ENCODE measurements at regions not wholly inside any gene's neighbourhood (a gene's known extent, or its start where the extent isn't known, plus 50 kb on each side); places are given as distances from the start of the nearest gene placed in this dataset.

DNA sequence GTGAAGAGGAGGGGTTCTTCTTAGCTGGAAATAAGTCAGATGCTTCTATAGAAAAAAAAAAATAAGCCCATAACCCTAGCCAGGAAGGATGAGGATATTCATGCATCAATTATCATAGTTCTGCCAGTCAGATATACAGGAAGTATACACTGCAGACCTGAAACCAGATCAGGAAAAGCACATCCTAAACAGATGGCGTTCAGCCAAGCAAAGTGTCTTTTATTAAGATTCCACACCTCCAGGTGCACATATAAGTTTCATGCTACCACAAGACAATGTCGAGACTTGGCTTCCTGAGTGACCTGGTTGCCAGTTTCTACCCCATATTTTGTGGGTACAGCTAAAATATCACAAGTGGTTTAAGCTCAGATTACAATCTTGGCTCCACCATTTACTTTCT, 108.3 kb downstream of the CETN3 start:
- H3K9me3 ChIP-seq (ENCODE audit: low read length): no peaks in the 10 kb centered on the region
- H3F3A ChIP-seq (ENCODE audit: low read length, unreplicated experiment): no peaks in the 10 kb centered on the region
- peaks cover 10% of the 10 kb centered on the region; the same call in 1 of the 2 replicates for H3K4me1 ChIP-seq (ENCODE audit: insufficient read depth, low read length)
- no peaks in the 10 kb centered on the region for H3K79me2 ChIP-seq (ENCODE audit: low read length)
- H3K4me3 ChIP-seq (ENCODE audit: low read length): no peak overlapping the region
- H2AFZ ChIP-seq (ENCODE audit: low read length): no peak overlapping the region
- no peaks in the 10 kb centered on the region for H4K20me1 ChIP-seq (ENCODE audit: low read length)
- TF ChIP-seq, protein P1, sequence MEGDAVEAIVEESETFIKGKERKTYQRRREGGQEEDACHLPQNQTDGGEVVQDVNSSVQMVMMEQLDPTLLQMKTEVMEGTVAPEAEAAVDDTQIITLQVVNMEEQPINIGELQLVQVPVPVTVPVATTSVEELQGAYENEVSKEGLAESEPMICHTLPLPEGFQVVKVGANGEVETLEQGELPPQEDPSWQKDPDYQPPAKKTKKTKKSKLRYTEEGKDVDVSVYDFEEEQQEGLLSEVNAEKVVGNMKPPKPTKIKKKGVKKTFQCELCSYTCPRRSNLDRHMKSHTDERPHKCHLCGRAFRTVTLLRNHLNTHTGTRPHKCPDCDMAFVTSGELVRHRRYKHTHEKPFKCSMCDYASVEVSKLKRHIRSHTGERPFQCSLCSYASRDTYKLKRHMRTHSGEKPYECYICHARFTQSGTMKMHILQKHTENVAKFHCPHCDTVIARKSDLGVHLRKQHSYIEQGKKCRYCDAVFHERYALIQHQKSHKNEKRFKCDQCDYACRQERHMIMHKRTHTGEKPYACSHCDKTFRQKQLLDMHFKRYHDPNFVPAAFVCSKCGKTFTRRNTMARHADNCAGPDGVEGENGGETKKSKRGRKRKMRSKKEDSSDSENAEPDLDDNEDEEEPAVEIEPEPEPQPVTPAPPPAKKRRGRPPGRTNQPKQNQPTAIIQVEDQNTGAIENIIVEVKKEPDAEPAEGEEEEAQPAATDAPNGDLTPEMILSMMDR (conservative IDR thresholded peaks at IDR 0.05; ENCODE audit: low read depth, low read length): no peak
- no peak for TF ChIP-seq EZH2phosphoT487 (IDR thresholded peaks at IDR 0.05; ENCODE audit: borderline replicate concordance, low read length)
- no peak for TF ChIP-seq EZH2 (IDR thresholded peaks at IDR 0.05; ENCODE audit: low read length, unreplicated experiment)
- ChIA-PET POLR2A (ENCODE audit: unreplicated experiment) (no interaction called here), CTCF (no interaction called here)
- no peak overlapping the region for H3K4me2 ChIP-seq (ENCODE audit: low read length)
- H3K27me3 ChIP-seq (ENCODE audit: low read length): no peaks in the 10 kb centered on the region
- H3K36me3 ChIP-seq (ENCODE audit: low read depth, low read length): no peaks in the 10 kb centered on the region
- BruUV-seq (replicated peaks): no TSS peak
- intact Hi-C loops (cut with micrococcal nuclease): no loop called here
- ATAC-seq: no peak
- H3K9ac ChIP-seq (ENCODE audit: low read length): no peak overlapping the region
- no peak overlapping the region for H3K27ac ChIP-seq (ENCODE audit: low read length)
- no peaks in the 10 kb centered on the region for H3K9me2 ChIP-seq (replicated peaks; ENCODE audit: low read length)
- no peak for DNase-seq

DNA sequence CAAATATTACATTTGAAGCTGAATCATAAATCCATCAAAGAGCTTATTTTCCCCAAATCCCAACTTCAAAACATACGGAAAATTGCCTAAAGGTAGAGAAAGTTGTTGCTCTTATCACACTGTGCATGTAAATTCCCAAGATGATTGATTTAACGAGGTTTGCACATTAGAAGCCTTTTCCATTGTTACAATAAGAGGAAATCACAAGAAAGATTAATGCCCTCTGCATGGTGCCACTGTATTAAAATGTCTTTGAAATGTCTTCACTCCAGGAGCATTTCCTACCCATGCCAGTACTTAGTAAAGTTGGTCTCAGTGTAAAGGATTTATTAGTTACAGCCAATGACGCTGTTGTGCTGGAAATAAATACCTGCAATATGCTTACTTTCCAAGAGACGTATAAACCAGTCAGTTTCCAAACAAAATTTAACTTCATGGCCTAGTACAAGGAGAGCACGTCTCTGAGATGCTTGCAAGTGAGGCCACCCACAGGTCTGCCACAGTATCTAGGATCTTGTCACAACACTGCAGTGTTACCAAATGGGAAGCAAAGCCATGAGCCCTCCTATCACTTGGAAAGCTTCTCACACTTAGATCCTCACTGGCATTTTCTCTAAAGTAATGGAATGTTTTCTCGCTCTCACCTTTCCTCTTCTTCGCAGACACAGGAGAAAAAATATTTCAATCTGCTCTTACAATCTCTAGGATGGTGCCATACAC, 112.4 kb downstream of the CETN3 start:
- H3K36me3 ChIP-seq (ENCODE audit: low read depth, low read length): no peaks in the 10 kb centered on the region
- no peaks in the 10 kb centered on the region for H3F3A ChIP-seq (ENCODE audit: low read length, unreplicated experiment)
- no peak overlapping the region for H3K4me2 ChIP-seq (ENCODE audit: low read length)
- H3K4me3 ChIP-seq (ENCODE audit: low read length): no peak overlapping the region
- H3K79me2 ChIP-seq (ENCODE audit: low read length): no peaks in the 10 kb centered on the region
- no TSS peak for BruUV-seq (replicated peaks)
- no peaks in the 10 kb centered on the region for H4K20me1 ChIP-seq (ENCODE audit: low read length)
- no peak overlapping the region for H3K9ac ChIP-seq (ENCODE audit: low read length)
- H3K9me3 ChIP-seq (ENCODE audit: low read length): no peaks in the 10 kb centered on the region
- H3K27me3 ChIP-seq (ENCODE audit: low read length): no peaks in the 10 kb centered on the region
- ATAC-seq (peak; percentile 27), DNase-seq (no peak)
- no peaks in the 10 kb centered on the region for H3K9me2 ChIP-seq (replicated peaks; ENCODE audit: low read length)
- peaks cover 10% of the 10 kb centered on the region; the same call in 1 of the 2 replicates for H3K4me1 ChIP-seq (ENCODE audit: insufficient read depth, low read length)
- ChIA-PET CTCF (interaction anchor here (0.6 kb wide), 2 partner anchors 16 to 35 kb away, joined by 3 to 5 read pairs; no protein-coding TSS in a partner anchor), POLR2A (ENCODE audit: unreplicated experiment) (no interaction called here)
- TF ChIP-seq, protein P1 (conservative IDR thresholded peaks at IDR 0.05; ENCODE audit: low read depth, low read length): no peak
- no peak for TF ChIP-seq EZH2phosphoT487 (IDR thresholded peaks at IDR 0.05; ENCODE audit: borderline replicate concordance, low read length)
- intact Hi-C loops (cut with micrococcal nuclease): no loop called here
- H3K27ac ChIP-seq (ENCODE audit: low read length): no peak overlapping the region
- H2AFZ ChIP-seq (ENCODE audit: low read length): no peak overlapping the region

GRCh38 chr5:90294604-90295003, 115.0 kb downstream of the CETN3 start:
- Histone ChIP-seq H3K9ac (ENCODE audit: low read length) (no peak overlapping the region), H3K27me3 (ENCODE audit: low read length) (no peaks in the 10 kb centered on the region), H3K4me2 (ENCODE audit: low read length) (no peak overlapping the region), H3K36me3 (ENCODE audit: low read depth, low read length) (no peaks in the 10 kb centered on the region), H3K79me2 (ENCODE audit: low read length) (no peaks in the 10 kb centered on the region), H3K27ac (ENCODE audit: low read length) (no peak overlapping the region), H3K9me2 (replicated peaks; ENCODE audit: low read length) (no peaks in the 10 kb centered on the region), H2AFZ (ENCODE audit: low read length) (no peak overlapping the region), H4K20me1 (ENCODE audit: low read length) (no peaks in the 10 kb centered on the region), H3K4me3 (ENCODE audit: low read length) (no peak overlapping the region), H3K9me3 (ENCODE audit: low read length) (no peaks in the 10 kb centered on the region), H3K4me1 (ENCODE audit: insufficient read depth, low read length) (peaks cover 10% of the 10 kb centered on the region; the same call in 1 of the 2 replicates), H3F3A (ENCODE audit: low read length, unreplicated experiment) (no peaks in the 10 kb centered on the region)
- ChIA-PET CTCF (no interaction called here), POLR2A (ENCODE audit: unreplicated experiment) (no interaction called here)
- ATAC-seq: no peak
- TF ChIP-seq, protein P1 (conservative IDR thresholded peaks at IDR 0.05; ENCODE audit: low read depth, low read length): peak; percentile 50
- TF ChIP-seq EZH2phosphoT487 (IDR thresholded peaks at IDR 0.05; ENCODE audit: borderline replicate concordance, low read length) (no peak), EZH2 (IDR thresholded peaks at IDR 0.05; ENCODE audit: low read length, unreplicated experiment) (no peak)
- intact Hi-C loops (cut with micrococcal nuclease): no loop called here
- DNase-seq: peak; percentile 24
- no TSS peak for BruUV-seq (replicated peaks)

All from PC-3 (cell line).